ENCODE measurements at regions not wholly inside any gene's neighbourhood (a gene's known extent, or its start where the extent isn't known, plus 50 kb on each side); places are given as distances from the start of the nearest gene placed in this dataset.

GRCh38 chrX:39603230-39603629 lies 494.5 kb downstream of the BCOR start:
- H3K9ac ChIP-seq (ENCODE audit: low read length), result no peak overlapping the region
- no peaks in the 10 kb centered on the region for H3K9me2 ChIP-seq (ENCODE audit: insufficient read depth, low read length)
- no peak overlapping the region for H3K4me3 ChIP-seq (ENCODE audit: low read length)
- no peak overlapping the region for H3K4me2 ChIP-seq (ENCODE audit: low read length)
- H3K27me3 ChIP-seq (ENCODE audit: insufficient read depth, low read depth, low read length), result no peaks in the 10 kb centered on the region
- TF ChIP-seq TAF1 (IDR thresholded peaks at IDR 0.05; ENCODE audit: low read depth), result no peak
- TF ChIP-seq, protein P1, sequence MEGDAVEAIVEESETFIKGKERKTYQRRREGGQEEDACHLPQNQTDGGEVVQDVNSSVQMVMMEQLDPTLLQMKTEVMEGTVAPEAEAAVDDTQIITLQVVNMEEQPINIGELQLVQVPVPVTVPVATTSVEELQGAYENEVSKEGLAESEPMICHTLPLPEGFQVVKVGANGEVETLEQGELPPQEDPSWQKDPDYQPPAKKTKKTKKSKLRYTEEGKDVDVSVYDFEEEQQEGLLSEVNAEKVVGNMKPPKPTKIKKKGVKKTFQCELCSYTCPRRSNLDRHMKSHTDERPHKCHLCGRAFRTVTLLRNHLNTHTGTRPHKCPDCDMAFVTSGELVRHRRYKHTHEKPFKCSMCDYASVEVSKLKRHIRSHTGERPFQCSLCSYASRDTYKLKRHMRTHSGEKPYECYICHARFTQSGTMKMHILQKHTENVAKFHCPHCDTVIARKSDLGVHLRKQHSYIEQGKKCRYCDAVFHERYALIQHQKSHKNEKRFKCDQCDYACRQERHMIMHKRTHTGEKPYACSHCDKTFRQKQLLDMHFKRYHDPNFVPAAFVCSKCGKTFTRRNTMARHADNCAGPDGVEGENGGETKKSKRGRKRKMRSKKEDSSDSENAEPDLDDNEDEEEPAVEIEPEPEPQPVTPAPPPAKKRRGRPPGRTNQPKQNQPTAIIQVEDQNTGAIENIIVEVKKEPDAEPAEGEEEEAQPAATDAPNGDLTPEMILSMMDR (IDR thresholded peaks at IDR 0.05; ENCODE audit: poor library complexity, severe bottlenecking), result no peak
- no peak for TF ChIP-seq SMC3 (conservative IDR thresholded peaks at IDR 0.05; ENCODE audit: poor library complexity)
- no peaks in the 10 kb centered on the region for H3K79me2 ChIP-seq (replicated peaks; ENCODE audit: insufficient read depth, low read length)
- no peak overlapping the region for H2AFZ ChIP-seq (ENCODE audit: low read depth, low read length)
- no peaks in the 10 kb centered on the region for H3F3A ChIP-seq (ENCODE audit: insufficient read depth, low read length, poor library complexity, severe bottlenecking)
- H3K36me3 ChIP-seq (ENCODE audit: insufficient read depth, low read length), result no peaks in the 10 kb centered on the region
- no peaks in the 10 kb centered on the region for H4K20me1 ChIP-seq (ENCODE audit: insufficient read depth)
- H3K27ac ChIP-seq (ENCODE audit: low read length), result no peak overlapping the region
- H3K9me3 ChIP-seq (ENCODE audit: low read length), result no peaks in the 10 kb centered on the region

DNA sequence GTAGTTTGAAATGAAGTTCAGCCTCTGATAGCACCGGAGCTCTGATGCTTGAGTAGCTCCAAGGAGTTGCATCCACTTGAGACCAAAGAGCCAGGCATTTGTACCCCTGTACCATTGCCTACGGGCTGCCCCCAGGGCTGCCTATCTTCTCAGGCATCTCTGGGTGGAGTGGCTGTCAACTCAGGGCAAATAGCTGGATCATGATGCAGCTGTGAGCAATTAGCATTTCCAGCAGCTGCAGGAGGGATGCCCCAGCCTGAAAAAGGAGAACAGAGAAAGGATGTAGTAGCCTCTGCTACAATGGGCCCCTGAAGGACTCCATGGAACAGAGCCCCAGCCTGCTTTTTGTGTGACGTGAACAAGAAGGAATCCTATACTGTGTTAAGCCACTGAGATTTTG lies 492.6 kb downstream of the BCOR start:
- no peaks in the 10 kb centered on the region for H3K36me3 ChIP-seq (ENCODE audit: insufficient read depth, low read length)
- H3F3A ChIP-seq (ENCODE audit: insufficient read depth, low read length, poor library complexity, severe bottlenecking), result no peaks in the 10 kb centered on the region
- H3K9me2 ChIP-seq (ENCODE audit: insufficient read depth, low read length), result no peaks in the 10 kb centered on the region
- H3K4me2 ChIP-seq (ENCODE audit: low read length), result no peak overlapping the region
- TF ChIP-seq SMC3 (conservative IDR thresholded peaks at IDR 0.05; ENCODE audit: poor library complexity), result no peak
- TF ChIP-seq MXI1 (conservative IDR thresholded peaks at IDR 0.05; ENCODE audit: poor library complexity, severe bottlenecking), result no peak
- no peak for TF ChIP-seq EP300 (conservative IDR thresholded peaks at IDR 0.05; ENCODE audit: poor library complexity, severe bottlenecking)
- no peak for TF ChIP-seq RAD21 (conservative IDR thresholded peaks at IDR 0.05)
- TF ChIP-seq, protein P1 (IDR thresholded peaks at IDR 0.05; ENCODE audit: poor library complexity, severe bottlenecking), result no peak
- TF ChIP-seq POLR2AphosphoS5 (IDR thresholded peaks at IDR 0.05), result no peak
- TF ChIP-seq REST (IDR thresholded peaks at IDR 0.05; ENCODE audit: borderline replicate concordance), result no peak
- TF ChIP-seq EZH2 (IDR thresholded peaks at IDR 0.05; ENCODE audit: borderline replicate concordance, insufficient read depth, low read length, poor library complexity, severe bottlenecking), result no peak
- TF ChIP-seq TAF1 (IDR thresholded peaks at IDR 0.05; ENCODE audit: low read depth), result no peak
- H3K79me2 ChIP-seq (replicated peaks; ENCODE audit: insufficient read depth, low read length), result no peaks in the 10 kb centered on the region
- no peak overlapping the region for H3K9ac ChIP-seq (ENCODE audit: low read length)
- no peaks in the 10 kb centered on the region for H3K9me3 ChIP-seq (ENCODE audit: low read length)
- no peak overlapping the region for H3K4me3 ChIP-seq (ENCODE audit: low read length)
- no peaks in the 10 kb centered on the region for H3K27me3 ChIP-seq (ENCODE audit: insufficient read depth, low read depth, low read length)
- no peak overlapping the region for H2AFZ ChIP-seq (ENCODE audit: low read depth, low read length)
- no peaks in the 10 kb centered on the region for H4K20me1 ChIP-seq (ENCODE audit: insufficient read depth)
- H3K27ac ChIP-seq (ENCODE audit: low read length), result no peak overlapping the region
